ENCODE measurements at regions not wholly inside any gene's neighbourhood (a gene's known extent, or its start where the extent isn't known, plus 50 kb on each side); places are given as distances from the start of the nearest gene placed in this dataset.

DNA sequence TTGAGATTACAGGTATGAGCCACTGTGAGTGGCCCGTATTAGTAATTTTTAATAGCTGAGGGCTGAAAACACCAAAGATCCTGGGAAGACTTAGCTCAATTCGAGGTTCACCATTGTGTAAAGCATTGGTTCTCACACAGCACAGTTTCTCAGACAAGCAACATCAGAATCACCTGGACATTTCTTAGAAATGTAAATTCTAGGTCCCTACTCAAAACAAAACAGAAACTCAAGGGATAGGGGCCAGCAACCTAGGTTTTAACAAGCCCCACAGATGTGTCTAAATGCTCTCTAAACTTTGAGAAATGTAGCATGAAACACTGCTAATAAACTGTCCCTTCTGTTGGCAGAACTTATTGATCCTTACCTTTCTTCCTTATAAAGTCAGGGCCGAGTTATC lies 681.2 kb downstream of the RNF144A start:
- no peaks in the 10 kb centered on the region for H3K4me1 ChIP-seq (replicated peaks in 1 of 2; ENCODE audit: control insufficient read depth in 2 of 2, insufficient read depth in 2 of 2, low read length in 2 of 2)
- no peak overlapping the region for H3K4me3 ChIP-seq
- DNase-seq (ENCODE audit: extremely low read depth in 1 of 4, low spot score in 3 of 4) (no peak), ATAC-seq (no peak), FAIRE-seq (no peak)
- no peaks in the 10 kb centered on the region for H3K9me3 ChIP-seq (replicated peaks; ENCODE audit: control insufficient read depth, insufficient read depth, low read depth, low read length)
- no TSS peak for BruUV-seq (replicated peaks)
- no peak overlapping the region for H3K4me2 ChIP-seq (ENCODE audit: insufficient read depth, low read length)
- H2AFZ ChIP-seq (ENCODE audit: low read depth, low read length), result no peak overlapping the region
- no peaks in the 10 kb centered on the region for H3K9me1 ChIP-seq (ENCODE audit: control insufficient read depth, insufficient read depth, low read length)
- H3K36me3 ChIP-seq (ENCODE audit: control insufficient read depth, insufficient read depth, low read length), result no peaks in the 10 kb centered on the region
- in situ Hi-C loops (cut with MboI) (no loop called here), intact Hi-C loops (cut with micrococcal nuclease) (no loop called here)
- no peak overlapping the region for H3K9ac ChIP-seq (ENCODE audit: insufficient read depth in 1 of 2, low read depth in 2 of 2, low read length in 2 of 2)
- TF ChIP-seq ESRRB (CRISPR knock-in tag; IDR thresholded peaks at IDR 0.05; ENCODE audit: borderline replicate concordance), result no peak
- TF ChIP-seq, protein P1, sequence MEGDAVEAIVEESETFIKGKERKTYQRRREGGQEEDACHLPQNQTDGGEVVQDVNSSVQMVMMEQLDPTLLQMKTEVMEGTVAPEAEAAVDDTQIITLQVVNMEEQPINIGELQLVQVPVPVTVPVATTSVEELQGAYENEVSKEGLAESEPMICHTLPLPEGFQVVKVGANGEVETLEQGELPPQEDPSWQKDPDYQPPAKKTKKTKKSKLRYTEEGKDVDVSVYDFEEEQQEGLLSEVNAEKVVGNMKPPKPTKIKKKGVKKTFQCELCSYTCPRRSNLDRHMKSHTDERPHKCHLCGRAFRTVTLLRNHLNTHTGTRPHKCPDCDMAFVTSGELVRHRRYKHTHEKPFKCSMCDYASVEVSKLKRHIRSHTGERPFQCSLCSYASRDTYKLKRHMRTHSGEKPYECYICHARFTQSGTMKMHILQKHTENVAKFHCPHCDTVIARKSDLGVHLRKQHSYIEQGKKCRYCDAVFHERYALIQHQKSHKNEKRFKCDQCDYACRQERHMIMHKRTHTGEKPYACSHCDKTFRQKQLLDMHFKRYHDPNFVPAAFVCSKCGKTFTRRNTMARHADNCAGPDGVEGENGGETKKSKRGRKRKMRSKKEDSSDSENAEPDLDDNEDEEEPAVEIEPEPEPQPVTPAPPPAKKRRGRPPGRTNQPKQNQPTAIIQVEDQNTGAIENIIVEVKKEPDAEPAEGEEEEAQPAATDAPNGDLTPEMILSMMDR (IDR thresholded peaks at IDR 0.05 in 2 of 3, conservative IDR thresholded peaks at IDR 0.05 in 1 of 3; ENCODE audit: insufficient read depth in 2 of 3, low read depth in 1 of 3, low read length in 3 of 3), result no peak
- no peak for TF ChIP-seq ASH1L (IDR thresholded peaks at IDR 0.05; ENCODE audit: borderline replicate concordance, low read depth, partially characterized antibody)
- no peak for TF ChIP-seq ZNF561 (CRISPR knock-in tag; conservative IDR thresholded peaks at IDR 0.05)
- no peak for TF ChIP-seq NFE2 (IDR thresholded peaks at IDR 0.05; ENCODE audit: low read depth)
- TF ChIP-seq ZNF232 (CRISPR knock-in tag; IDR thresholded peaks at IDR 0.05), result no peak
- TF ChIP-seq, protein P2, sequence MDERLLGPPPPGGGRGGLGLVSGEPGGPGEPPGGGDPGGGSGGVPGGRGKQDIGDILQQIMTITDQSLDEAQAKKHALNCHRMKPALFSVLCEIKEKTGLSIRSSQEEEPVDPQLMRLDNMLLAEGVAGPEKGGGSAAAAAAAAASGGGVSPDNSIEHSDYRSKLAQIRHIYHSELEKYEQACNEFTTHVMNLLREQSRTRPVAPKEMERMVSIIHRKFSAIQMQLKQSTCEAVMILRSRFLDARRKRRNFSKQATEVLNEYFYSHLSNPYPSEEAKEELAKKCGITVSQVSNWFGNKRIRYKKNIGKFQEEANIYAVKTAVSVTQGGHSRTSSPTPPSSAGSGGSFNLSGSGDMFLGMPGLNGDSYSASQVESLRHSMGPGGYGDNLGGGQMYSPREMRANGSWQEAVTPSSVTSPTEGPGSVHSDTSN (CRISPR knock-in tag; IDR thresholded peaks at IDR 0.05; ENCODE audit: low read depth), result no peak
- TF ChIP-seq, protein P2 (tag; conservative IDR thresholded peaks at IDR 0.05; ENCODE audit: low read depth), result no peak
- TF ChIP-seq ZNF41 (CRISPR knock-in tag; conservative IDR thresholded peaks at IDR 0.05), result no peak
- TF ChIP-seq POLR2G (IDR thresholded peaks at IDR 0.05; ENCODE audit: low read depth, low read length), result no peak
- no peak for TF ChIP-seq POLR3G (IDR thresholded peaks at IDR 0.05; ENCODE audit: extremely low read depth, insufficient read length, insufficient replicate concordance)
- TF ChIP-seq FOXA3 (CRISPR knock-in tag; conservative IDR thresholded peaks at IDR 0.05 in 1 of 2, IDR thresholded peaks at IDR 0.05 in 1 of 2), result no peak
- no peak for TF ChIP-seq SREBF1 (IDR thresholded peaks at IDR 0.05; ENCODE audit: borderline replicate concordance, low read depth, low read length)
- H3K79me2 ChIP-seq (ENCODE audit: control insufficient read depth, insufficient read depth, low read length), result no peaks in the 10 kb centered on the region
- no peaks in the 10 kb centered on the region for H4K20me1 ChIP-seq (replicated peaks; ENCODE audit: control insufficient read depth, insufficient read depth, low read length)
- ChIA-PET CTCF (ENCODE audit: low intra/inter-chr PET ratio) (interaction anchor here (0.7 kb wide), 1 partner anchor 484 kb away, joined by 5 read pairs; no protein-coding TSS in a partner anchor), POLR2A (no interaction called here)
- no peaks in the 10 kb centered on the region for H3K27me3 ChIP-seq (ENCODE audit: control insufficient read depth in 2 of 2, insufficient read depth in 2 of 2, low read length in 2 of 2)
- no peak overlapping the region for H3K27ac ChIP-seq (ENCODE audit: extremely low read depth, low read depth, low read length)
- 0% methylated on average over 3 of the region's 3 CpGs for WGBS (ENCODE audit: insufficient coverage, low coverage, missing lambda C conversion rate)

All from K562 (cell line).